Esophagus mucosa (tissue), 1 donor: ENCODE measurements at regions not wholly inside any gene's neighbourhood (a gene's known extent, or its start where the extent isn't known, plus 50 kb on each side); places are given as distances from the start of the nearest gene placed in this dataset.

ENCODE experiments used
- ATAC-seq: fragments of 200-7000 bp; cut with Tn5 transposase; one replicate; pipeline ENCODE4 v1.9.1; 2020
- donor health status: DM: yes; HTN: yes; CAD: no.

GRCh38 chr22:34159491-34159890, 239.2 kb upstream of the LARGE1 start:
- no peak for ATAC-seq

- no peak for ATAC-seq
These were observed 240.0 kb upstream of the LARGE1 start for GRCh38 chr22:34160141-34160783.

- no peak for ATAC-seq
These were observed 241.3 kb upstream of the LARGE1 start for GRCh38 chr22:34161431-34162123.

- ATAC-seq = no peak
These were observed 278.7 kb upstream of the LARGE1 start for GRCh38 chr22:34198976-34199375.

GRCh38 chr22:34210301-34210700, 290.0 kb upstream of the LARGE1 start:
- no peak for ATAC-seq

GRCh38 chr22:34214372-34214771, 294.1 kb upstream of the LARGE1 start:
- ATAC-seq = no peak

- ATAC-seq = no peak
These were observed 305.0 kb upstream of the LARGE1 start for GRCh38 chr22:34225278-34225677.

- ATAC-seq = peak; percentile 39
These were observed 316.3 kb upstream of the LARGE1 start for GRCh38 chr22:34236527-34236926.

- ATAC-seq = no peak
These were observed 319.1 kb upstream of the LARGE1 start for GRCh38 chr22:34239421-34239820.

- ATAC-seq = no peak
These were observed 322.7 kb upstream of the LARGE1 start for GRCh38 chr22:34243023-34243422.

- ATAC-seq = no peak
These were observed 334.8 kb upstream of the LARGE1 start for GRCh38 chr22:34255042-34255441.

GRCh38 chr22:34278121-34278520, 357.8 kb upstream of the LARGE1 start:
- no peak for ATAC-seq

- no peak for ATAC-seq
These were observed 361.5 kb upstream of the LARGE1 start for GRCh38 chr22:34281738-34282137.

- no peak for ATAC-seq
These were observed 363.6 kb upstream of the LARGE1 start for GRCh38 chr22:34283844-34284243.

GRCh38 chr22:34293324-34293723, 373.0 kb upstream of the LARGE1 start:
- ATAC-seq = no peak

- ATAC-seq = no peak
These were observed 374.2 kb upstream of the LARGE1 start for GRCh38 chr22:34294476-34294875.

GRCh38 chr22:34294986-34295385, 374.7 kb upstream of the LARGE1 start:
- ATAC-seq = no peak

- ATAC-seq = no peak
These were observed 376.2 kb upstream of the LARGE1 start for GRCh38 chr22:34296461-34296860.

GRCh38 chr22:34297536-34298120, 377.4 kb upstream of the LARGE1 start:
- ATAC-seq = no peak

GRCh38 chr22:34299496-34299895, 379.2 kb upstream of the LARGE1 start:
- ATAC-seq = no peak

- no peak for ATAC-seq
These were observed 381.3 kb upstream of the LARGE1 start for GRCh38 chr22:34301569-34301968.

- ATAC-seq = no peak
These were observed 383.4 kb upstream of the LARGE1 start for GRCh38 chr22:34303656-34304055.

GRCh38 chr22:34306361-34306760, 386.1 kb upstream of the LARGE1 start:
- no peak for ATAC-seq

GRCh38 chr22:34308101-34308500, 387.8 kb upstream of the LARGE1 start:
- ATAC-seq = no peak
